Astrocyte (in vitro differentiated cells and primary cell): ENCODE measurements at regions not wholly inside any gene's neighbourhood (a gene's known extent, or its start where the extent isn't known, plus 50 kb on each side); places are given as distances from the start of the nearest gene placed in this dataset.

Experiments used
- DNase-seq: peaks from one replicate; pipeline ENCODE4 v3.0.0-alpha.2; 2010; ENCODE audit warnings: low read depth
- FAIRE-seq: peaks from 2 replicates; lab custom pipeline; 2011; peaks lifted over from hg19 to GRCh38; lab: Jason Lieb, UNC
- H2AFZ ChIP-seq: 2 replicates; pipeline ENCODE4 v1.6.0; 2012; ENCODE audit warnings: low read depth, low read length, inconsistent platforms
- H3K27ac ChIP-seq: 2 replicates; pipeline ENCODE4 v1.5.1; 2011; ENCODE audit warnings: low read depth, low read length, inconsistent platforms
- H3K27me3 ChIP-seq: 2 replicates; pipeline ENCODE4 v1.6.0; 2011; ENCODE audit warnings: low read length, inconsistent platforms; ENCODE audit not compliant: insufficient read depth
- H3K36me3 ChIP-seq: 2 replicates; pipeline ENCODE4 v1.5.1; 2011; ENCODE audit warnings: low read length, inconsistent platforms; ENCODE audit not compliant: insufficient read depth
- H3K4me1 ChIP-seq: 2 replicates; pipeline ENCODE4 v1.5.1; 2011; ENCODE audit warnings: low read length, inconsistent platforms; ENCODE audit not compliant: insufficient read depth
- H3K4me2 ChIP-seq: 2 replicates; pipeline ENCODE4 v1.6.0; 2012; ENCODE audit warnings: low read length, inconsistent platforms
- H3K4me3 ChIP-seq: 2 replicates; pipeline ENCODE4 v1.5.1; 2011; ENCODE audit warnings: low read depth, mild to moderate bottlenecking, low read length, inconsistent platforms; ENCODE audit not compliant: insufficient read depth
- H3K79me2 ChIP-seq: 2 replicates; pipeline ENCODE4 v1.6.0; 2012; ENCODE audit warnings: mild to moderate bottlenecking, low read length, inconsistent platforms; ENCODE audit not compliant: insufficient read depth
- H3K9ac ChIP-seq: 2 replicates; pipeline ENCODE4 v1.6.0; 2012; ENCODE audit warnings: mild to moderate bottlenecking, low read length, inconsistent platforms
- H3K9me3 ChIP-seq: 2 replicates; pipeline ENCODE4 v1.5.1; 2012; ENCODE audit warnings: low read depth, mild to moderate bottlenecking, low read length, inconsistent platforms; ENCODE audit not compliant: insufficient read depth
- H4K20me1 ChIP-seq: 2 replicates; pipeline ENCODE4 v1.6.0; 2012; ENCODE audit warnings: low read length, inconsistent platforms; ENCODE audit not compliant: insufficient read depth
- H3K27ac Mint-ChIP-seq: one replicate; pipeline ENCODE4 v1.8.0; 2021; ENCODE audit warnings: mild to moderate bottlenecking, mixed read lengths; ENCODE audit not compliant: unreplicated experiment
- H3K27me3 Mint-ChIP-seq: one replicate; pipeline ENCODE4 v1.8.0; 2021; ENCODE audit warnings: low read depth, mixed read lengths; ENCODE audit not compliant: unreplicated experiment
- H3K36me3 Mint-ChIP-seq: one replicate; pipeline ENCODE4 v1.8.0; 2021; ENCODE audit warnings: low read depth, mixed read lengths; ENCODE audit not compliant: unreplicated experiment
- H3K4me1 Mint-ChIP-seq: one replicate; pipeline ENCODE4 v1.8.0; 2021; ENCODE audit warnings: low read depth, mixed read lengths; ENCODE audit not compliant: unreplicated experiment
- H3K4me3 Mint-ChIP-seq: one replicate; pipeline ENCODE4 v1.8.0; 2021; ENCODE audit warnings: mild to moderate bottlenecking, moderate library complexity, mixed read lengths; ENCODE audit not compliant: unreplicated experiment
- H3K9me3 Mint-ChIP-seq: one replicate; pipeline ENCODE4 v1.8.0; 2021; ENCODE audit warnings: mild to moderate bottlenecking, mixed read lengths; ENCODE audit not compliant: unreplicated experiment
- CTCF ChIP-seq: IDR thresholded peaks from 2 replicates; pipeline ENCODE4 v1.5.1; 2011; ENCODE audit warnings: low read depth, mild to moderate bottlenecking, inconsistent platforms, low read length, moderate library complexity; ENCODE audit not compliant: insufficient read depth
- EZH2 ChIP-seq: IDR thresholded peaks from 2 replicates; pipeline ENCODE4 v1.6.1; 2012; ENCODE audit warnings: mild to moderate bottlenecking, low read length, inconsistent platforms; ENCODE audit not compliant: insufficient read depth

- Histone ChIP-seq H3K4me2 (peak overlapping the region; percentile 97), H3K27ac (no peak overlapping the region), H3K9ac (peak overlapping the region; percentile 67), H3K4me3 (peak overlapping the region; percentile 65), H3K27me3 (peaks cover 20% of the 10 kb centered on the region), H3K4me1 (peaks cover 5% of the 10 kb centered on the region), H3K36me3 (no peaks in the 10 kb centered on the region), H4K20me1 (no peaks in the 10 kb centered on the region), H2AFZ (peak overlapping the region; percentile 92), H3K9me3 (no peaks in the 10 kb centered on the region), H3K79me2 (no peaks in the 10 kb centered on the region)
- no peaks in the 10 kb centered on the region for H3K9me3 Mint-ChIP-seq
- no peak overlapping the region for H3K27ac Mint-ChIP-seq
- peak overlapping the region; percentile 89 for H3K4me3 Mint-ChIP-seq
- TF ChIP-seq EZH2 (peak; percentile 11), CTCF (no peak)
- H3K4me1 Mint-ChIP-seq = no peaks in the 10 kb centered on the region
- H3K36me3 Mint-ChIP-seq = no peaks in the 10 kb centered on the region
- peaks cover 22% of the 10 kb centered on the region for H3K27me3 Mint-ChIP-seq
- FAIRE-seq (no peak), DNase-seq (peak; percentile 29)
These were observed 84.9 kb upstream of the EPB41L3 start for GRCh38 chr18:5628512-5629255.

- H3K4me2 ChIP-seq = peak overlapping the region; percentile 97
- peak overlapping the region; percentile 92 for H2AFZ ChIP-seq
- FAIRE-seq = peak; percentile 39
- no peak overlapping the region for H3K27ac ChIP-seq
- H4K20me1 ChIP-seq = no peaks in the 10 kb centered on the region
- TF ChIP-seq CTCF (no peak), EZH2 (peak; percentile 20)
- peak overlapping the region; percentile 83 for H3K4me3 Mint-ChIP-seq
- peaks cover 20% of the 10 kb centered on the region for H3K27me3 ChIP-seq
- no peaks in the 10 kb centered on the region for H3K36me3 Mint-ChIP-seq
- no peaks in the 10 kb centered on the region for H3K4me1 Mint-ChIP-seq
- no peak for DNase-seq
- H3K9ac ChIP-seq = peak overlapping the region; percentile 67
- H3K4me1 ChIP-seq = peaks cover 5% of the 10 kb centered on the region
- no peaks in the 10 kb centered on the region for H3K79me2 ChIP-seq
- no peaks in the 10 kb centered on the region for H3K36me3 ChIP-seq
- peaks cover 18% of the 10 kb centered on the region for H3K27me3 Mint-ChIP-seq
- no peaks in the 10 kb centered on the region for H3K9me3 ChIP-seq
- H3K9me3 Mint-ChIP-seq = no peaks in the 10 kb centered on the region
- peak overlapping the region; percentile 60 for H3K27ac Mint-ChIP-seq
- H3K4me3 ChIP-seq = peak overlapping the region; percentile 65
These were observed 84.1 kb upstream of the EPB41L3 start for GRCh38 chr18:5627776-5628511.
